ENCODE measurements at regions not wholly inside any gene's neighbourhood (a gene's known extent, or its start where the extent isn't known, plus 50 kb on each side); places are given as distances from the start of the nearest gene placed in this dataset.
A peak's percentile ranks its signal among the peaks of the same experiment; 100 is the strongest.
"Not testable (repeated sequence)": the region's sequence is repeated elsewhere in the genome, so short reads cannot be mapped to it uniquely, and the experiment has no call there.

DNA sequence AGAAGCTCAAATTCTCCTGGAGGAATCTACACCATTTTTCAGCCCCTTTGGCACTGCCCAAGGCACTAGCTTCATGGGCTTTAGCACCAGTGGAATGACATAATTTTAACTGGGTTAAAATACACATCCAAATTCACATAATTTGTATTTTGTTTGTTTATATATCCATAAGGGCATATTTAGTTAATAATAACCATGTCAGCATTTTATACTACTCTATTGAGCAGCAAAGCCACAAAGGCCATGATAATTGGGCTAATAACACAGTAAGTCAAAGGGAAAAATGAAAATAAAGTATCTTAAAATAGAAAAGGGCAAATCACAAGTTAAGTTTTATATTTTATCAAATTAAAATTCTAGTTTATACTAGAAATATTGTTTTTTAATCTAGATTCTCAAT, 262.7 kb upstream of the TACR3 start:
- DNase-seq = no peak

GRCh38 chr4:103948244-103949018, 228.6 kb upstream of the TACR3 start:
- DNase-seq = no peak

GRCh38 chr4:103947617-103948016, 227.8 kb upstream of the TACR3 start:
- DNase-seq = no peak

DNA sequence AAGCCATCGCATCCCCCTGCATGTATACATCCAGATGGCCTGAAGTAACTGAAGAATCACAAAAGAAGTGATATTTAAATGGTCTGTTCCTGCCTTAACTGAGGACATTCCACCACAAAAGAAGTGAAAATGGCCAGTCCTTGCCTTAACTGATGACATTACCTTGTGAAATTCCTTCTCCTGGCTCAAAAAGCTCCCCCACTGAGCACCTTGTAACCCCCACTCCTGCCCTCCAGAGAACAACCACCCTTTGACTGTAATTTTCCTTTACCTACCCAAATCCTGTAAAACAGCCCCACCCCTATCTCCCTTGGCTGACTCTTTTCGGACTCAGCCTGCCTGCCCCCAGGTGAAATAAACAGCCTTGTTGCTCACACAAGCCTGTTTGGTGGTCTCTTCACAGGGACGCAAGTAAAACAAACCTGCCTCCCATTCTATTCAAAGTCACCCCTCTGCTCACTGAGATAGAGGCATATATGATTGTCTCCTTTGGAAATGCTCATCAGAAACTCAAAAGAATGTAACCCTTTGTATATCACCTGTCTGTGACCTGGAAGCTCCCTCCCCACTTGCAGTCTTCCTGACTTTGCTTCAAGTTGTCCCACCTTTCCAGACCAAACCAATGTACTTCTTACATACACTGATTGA, 227.0 kb upstream of the TACR3 start:
- not testable (repeated sequence) for DNase-seq

DNA sequence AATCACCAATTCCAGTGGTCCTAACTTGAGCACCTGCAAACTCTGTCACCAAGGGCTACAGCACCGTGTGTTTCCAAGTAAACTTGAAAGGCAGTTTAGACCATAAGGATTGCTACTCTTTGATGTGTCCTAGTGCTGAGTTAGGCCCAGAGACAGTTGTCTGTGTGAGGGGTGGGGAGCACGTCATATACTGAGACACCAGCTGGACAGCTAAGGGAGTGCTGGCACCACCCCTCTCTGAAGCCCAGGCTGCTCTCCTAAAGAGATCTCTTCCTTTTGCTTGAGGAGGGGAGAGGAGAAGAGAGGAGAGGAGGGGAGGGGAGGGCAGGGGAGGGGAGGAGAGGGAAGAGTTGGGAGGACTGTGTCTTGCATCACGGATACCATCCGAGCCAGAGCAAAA, 218.7 kb upstream of the TACR3 start:
- DNase-seq = no peak

DNA sequence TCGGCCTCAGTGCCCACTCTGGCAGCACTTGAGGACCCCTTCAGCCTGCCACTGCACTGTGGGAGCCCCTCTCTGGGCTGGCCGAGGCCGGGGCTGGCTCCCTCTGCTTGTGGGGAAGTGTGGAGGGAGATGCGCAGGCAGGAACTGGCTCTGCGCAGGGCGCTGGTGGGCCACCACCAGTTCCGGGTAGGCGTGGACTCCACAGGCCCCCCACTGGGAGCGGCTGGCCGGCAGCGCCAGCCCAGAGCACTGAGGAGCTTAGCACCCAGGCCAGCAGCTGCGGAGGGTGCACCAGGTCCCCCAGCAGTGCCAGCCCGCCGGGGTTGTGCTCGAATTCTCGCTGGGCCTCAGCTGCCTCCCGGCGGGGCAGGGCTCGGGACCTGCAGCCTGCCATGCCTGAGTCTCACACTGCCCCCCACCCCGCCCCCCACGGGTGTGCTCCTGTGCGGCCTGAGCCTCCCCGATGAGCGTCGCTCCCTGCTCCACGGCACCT, 216.9 kb upstream of the TACR3 start:
- DNase-seq = no peak

GRCh38 chr4:103934178-103934789, 214.5 kb upstream of the TACR3 start:
- DNase-seq = peak; percentile 42

DNA sequence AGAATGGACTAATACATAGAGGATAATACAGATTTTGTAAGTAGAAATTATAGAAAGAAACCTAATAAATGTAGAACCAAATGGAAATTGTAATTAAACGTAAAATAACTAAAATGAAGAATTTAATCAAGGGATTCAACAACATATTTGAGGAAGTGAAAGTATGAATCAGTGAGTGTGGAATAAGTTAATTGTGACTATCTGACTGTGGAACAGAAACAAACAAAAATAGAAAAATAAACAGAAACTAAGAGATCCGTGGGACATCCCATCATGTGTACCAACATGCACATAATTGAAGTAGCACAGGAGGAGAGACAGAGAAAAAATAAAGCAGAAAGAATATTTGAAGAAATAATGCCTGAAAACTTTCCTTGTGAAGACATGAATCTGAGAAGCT, 208.6 kb upstream of the TACR3 start:
- DNase-seq = no peak

- no peak for DNase-seq
These were observed 203.8 kb upstream of the TACR3 start for GRCh38 chr4:103923551-103923950.

GRCh38 chr4:103918214-103918613, 198.4 kb upstream of the TACR3 start:
- no peak for DNase-seq

GRCh38 chr4:103915224-103915869, 195.6 kb upstream of the TACR3 start:
- peak; percentile 1 for DNase-seq

DNA sequence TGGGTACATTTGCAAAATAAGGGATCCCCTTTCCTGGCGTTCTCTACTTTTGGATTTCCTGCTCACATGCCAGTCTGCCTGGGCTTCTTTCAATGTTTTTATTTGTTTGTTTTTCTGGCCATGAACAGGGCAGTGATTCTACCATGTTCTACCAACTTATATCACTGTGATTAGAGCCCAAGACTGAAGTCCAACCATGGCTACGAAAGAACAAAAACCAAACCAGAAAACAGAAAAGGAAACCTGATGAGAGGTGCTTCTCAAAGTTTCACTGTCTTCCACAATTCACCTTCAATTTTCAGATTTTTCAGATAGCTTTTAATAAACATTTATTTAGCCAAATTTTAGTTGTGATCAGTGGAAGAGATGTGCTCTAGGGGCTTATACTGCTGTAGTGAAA, 187.6 kb upstream of the TACR3 start:
- no peak for DNase-seq

- DNase-seq = no peak
These were observed 184.3 kb upstream of the TACR3 start for GRCh38 chr4:103904123-103904522.

DNA sequence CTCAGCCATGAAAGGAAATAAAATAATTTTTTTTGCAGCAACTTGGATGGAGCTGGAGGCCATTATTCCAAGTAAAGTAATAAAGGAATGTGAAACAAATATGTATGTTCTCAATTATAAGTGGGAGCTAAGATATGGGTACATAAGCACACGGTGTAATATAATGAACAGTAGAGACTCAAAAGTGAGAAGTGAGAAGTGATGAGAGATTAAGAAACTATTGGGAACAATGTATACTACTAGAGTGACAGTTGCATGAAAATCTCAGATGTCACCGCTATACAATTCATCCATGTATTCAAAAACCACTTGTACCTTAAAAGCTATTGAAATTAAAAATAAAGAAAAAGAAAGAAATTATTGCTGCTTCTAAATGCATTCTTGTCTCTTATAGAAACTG, 182.9 kb upstream of the TACR3 start:
- no peak for DNase-seq

- DNase-seq = no peak
These were observed 176.2 kb upstream of the TACR3 start for GRCh38 chr4:103895876-103896465.

DNA sequence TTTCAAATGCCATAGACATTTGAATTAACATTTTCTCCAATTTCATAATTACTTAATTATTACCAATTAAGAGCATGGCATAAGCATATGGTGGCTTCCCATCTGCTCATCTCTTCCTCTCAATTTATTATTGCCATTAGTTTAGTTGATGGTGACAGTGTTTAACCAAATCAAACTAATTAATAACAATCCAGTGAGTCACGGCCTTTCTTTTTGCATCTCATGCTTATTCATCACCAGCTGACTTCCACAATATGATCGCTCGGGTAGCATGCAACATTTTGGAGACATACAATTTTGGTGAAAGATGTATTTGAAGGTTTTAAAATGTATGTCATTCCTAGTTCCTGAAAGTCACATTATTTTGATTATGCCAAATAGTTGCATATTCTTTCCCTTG, 172.8 kb upstream of the TACR3 start:
- no peak for DNase-seq

DNA sequence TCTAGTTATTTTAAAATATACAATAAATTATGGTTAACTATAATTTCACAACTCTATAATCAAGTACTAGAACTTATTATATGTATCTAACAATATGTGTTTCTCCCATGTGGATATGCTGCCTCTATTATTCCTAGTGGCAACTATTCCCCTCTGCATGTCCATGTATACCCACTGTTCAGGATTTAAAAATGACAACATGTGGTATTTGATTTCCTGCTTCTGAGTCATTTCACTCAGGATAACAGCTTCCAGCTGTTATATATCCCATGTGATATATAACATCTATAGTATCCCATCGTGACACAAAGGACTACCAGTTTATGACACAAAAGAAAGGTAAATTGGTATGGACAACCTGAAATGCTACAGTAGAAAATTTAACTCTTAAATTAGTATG, 167.4 kb upstream of the TACR3 start:
- no peak for DNase-seq

DNA sequence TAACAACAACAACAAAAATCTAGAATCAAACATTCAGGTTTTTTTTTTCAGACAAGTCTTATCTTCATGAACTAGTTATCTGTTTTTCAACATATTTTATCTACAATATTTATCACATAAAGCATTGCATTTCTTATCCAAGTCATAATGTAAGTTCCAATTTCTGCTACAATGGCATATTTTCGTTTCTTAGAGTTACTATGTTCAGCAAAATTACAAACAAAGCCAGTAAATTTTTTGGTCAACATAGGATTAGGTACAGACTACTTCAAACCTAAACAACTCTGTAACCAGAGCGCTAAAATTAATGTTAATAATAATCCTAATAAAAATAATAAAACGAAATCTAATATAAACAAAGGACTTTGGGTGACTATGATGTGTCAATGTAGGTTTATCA, 165.4 kb upstream of the TACR3 start:
- no peak for DNase-seq

- no peak for DNase-seq
These were observed 147.5 kb upstream of the TACR3 start for GRCh38 chr4:103867311-103867710.

DNA sequence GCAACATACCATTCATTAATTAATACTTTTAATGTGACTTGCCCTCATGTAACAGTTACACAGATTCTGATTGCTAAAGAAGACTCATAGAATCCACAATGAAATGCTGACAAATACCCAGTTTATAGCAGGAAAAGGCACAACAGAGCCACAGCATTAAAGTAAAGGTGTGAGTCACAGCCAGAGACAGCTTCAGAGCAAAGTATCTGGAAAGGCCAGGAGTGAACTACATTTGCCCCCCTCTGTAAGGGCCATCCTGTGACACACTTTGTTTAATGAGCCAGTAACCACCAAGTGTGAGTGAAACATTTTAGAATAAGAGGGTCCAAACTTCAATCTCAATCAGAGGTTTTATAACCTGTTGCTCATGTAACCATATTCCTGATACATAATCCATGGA, 133.8 kb upstream of the TACR3 start:
- DNase-seq = no peak

GRCh38 chr4:103853146-103853545, 133.4 kb upstream of the TACR3 start:
- no peak for DNase-seq

GRCh38 chr4:103845075-103845474, 125.3 kb upstream of the TACR3 start:
- no peak for DNase-seq

DNA sequence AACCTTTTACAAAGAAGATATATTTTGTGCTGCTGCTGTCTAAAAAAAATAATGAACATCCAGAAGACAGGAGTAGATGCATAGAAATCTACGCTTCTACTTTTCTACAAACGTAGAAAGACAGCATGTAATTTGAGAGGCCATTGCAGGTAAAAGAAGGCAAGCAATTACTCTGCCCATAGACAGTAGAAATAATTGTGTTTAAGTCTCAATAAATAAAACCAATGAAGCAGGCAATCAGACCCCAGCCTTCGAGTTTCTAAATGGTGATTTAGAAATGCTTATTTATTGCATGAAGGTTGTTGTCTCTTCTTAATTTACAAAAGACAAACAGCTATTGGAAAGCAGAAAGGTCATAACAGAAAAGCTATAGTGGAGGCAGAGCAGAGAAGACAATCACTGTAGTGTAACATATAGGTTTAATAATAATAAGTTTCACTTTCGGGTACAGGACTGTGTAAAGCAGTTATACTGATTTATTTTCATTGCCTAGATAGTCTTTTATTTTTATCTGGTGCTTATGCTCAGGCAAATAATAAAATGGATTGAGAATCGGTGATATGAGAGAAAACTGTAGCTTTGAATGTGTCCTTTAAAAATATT, 123.0 kb upstream of the TACR3 start:
- no peak for DNase-seq
